PC-9 (cell line): ENCODE measurements at regions not wholly inside any gene's neighbourhood (a gene's known extent, or its start where the extent isn't known, plus 50 kb on each side); places are given as distances from the start of the nearest gene placed in this dataset.
"Not testable (repeated sequence)": the region's sequence is repeated elsewhere in the genome, so short reads cannot be mapped to it uniquely, and the experiment has no call there.

Experiments
- BruUV-seq: library from RNA; stranded (reverse); fragments of 400-500 nt; replicated peaks from 2 replicates; lab custom pipeline; 2021; lab: Mats Ljungman, UMichigan
- CTCF ChIA-PET: fragments of 300-600 bp; sonication (Branson Sonifier 250); formaldehyde crosslinking; loops from one replicate; lab custom pipeline; 2022; ENCODE audit warnings: antibody characterized with exemption; lab: Charles Lee
- POLR2A ChIA-PET: fragments of 300-600 bp; sonication (Branson Sonifier 250); formaldehyde crosslinking; loops from one replicate; lab custom pipeline; 2022; ENCODE audit warnings: antibody characterized with exemption; ENCODE audit not compliant: unreplicated experiment; lab: Charles Lee
- DNase-seq, 2 experiments: peaks; one replicate each; pipeline versions ENCODE4 v3.0.0 to v3.0.0-alpha.2; 2015 to 2022; ENCODE audit warnings: mixed read lengths in 1 of 2
- H2AFZ ChIP-seq: fragments of 200-600 bp; sonication (generic); 2 replicates; pipeline ENCODE4 v1.8.1; 2017; ENCODE audit warnings: antibody characterized with exemption
- H3F3A ChIP-seq: fragments of 200-600 bp; sonication (generic); 2 replicates; pipeline ENCODE4 v1.8.1; 2017; ENCODE audit warnings: antibody characterized with exemption, mild to moderate bottlenecking, low read depth; ENCODE audit not compliant: insufficient read depth
- H3K27ac ChIP-seq: fragments of 200-600 bp; sonication (generic); 2 replicates; pipeline ENCODE4 v1.6.1; 2016; ENCODE audit warnings: mixed run types
- H3K27me3 ChIP-seq: fragments of 200-600 bp; sonication (generic); 2 replicates; pipeline ENCODE4 v1.6.1; 2016; ENCODE audit warnings: low read depth, mixed run types; ENCODE audit not compliant: insufficient read depth
- H3K36me3 ChIP-seq: fragments of 200-600 bp; sonication (generic); 2 replicates; pipeline ENCODE4 v1.6.1; 2016; ENCODE audit warnings: low read depth, mixed run types
- H3K4me1 ChIP-seq: fragments of 200-600 bp; sonication (generic); replicated peaks from 2 replicates; pipeline ENCODE4 v1.6.1; 2016; ENCODE audit warnings: mixed run types; ENCODE audit not compliant: insufficient read depth
- H3K4me2 ChIP-seq: fragments of 200-600 bp; sonication (generic); 2 replicates; pipeline ENCODE4 v1.6.1; 2017; ENCODE audit warnings: mixed run types
- H3K4me3 ChIP-seq: fragments of 200-600 bp; sonication (generic); 2 replicates; pipeline ENCODE4 v1.6.1; 2016; ENCODE audit warnings: mixed run types
- H3K79me2 ChIP-seq: fragments of 200-600 bp; sonication (generic); 2 replicates; pipeline ENCODE4 v1.6.1; 2017; ENCODE audit warnings: low read depth, mixed run types
- H3K9me2 ChIP-seq: fragments of 200-600 bp; sonication (generic); 2 replicates; pipeline ENCODE4 v1.8.1; 2017; ENCODE audit warnings: mild to moderate bottlenecking; ENCODE audit not compliant: insufficient read depth
- H3K9me3 ChIP-seq: fragments of 200-600 bp; sonication (generic); 2 replicates; pipeline ENCODE4 v1.8.1; 2016; ENCODE audit warnings: low read depth; ENCODE audit not compliant: insufficient read depth
- H4K20me1 ChIP-seq: fragments of 200-600 bp; sonication (generic); 2 replicates; pipeline ENCODE4 v1.8.1; 2017; ENCODE audit not compliant: insufficient read depth
- CTCF ChIP-seq: fragments of 200-600 bp; sonication (generic); conservative IDR thresholded peaks from 2 replicates; pipeline ENCODE4 v1.6.1; 2017; ENCODE audit warnings: mixed run types, antibody characterized with exemption, mild to moderate bottlenecking, moderate library complexity
- EZH2 ChIP-seq: fragments of 200-600 bp; sonication (generic); IDR thresholded peaks from 2 replicates; pipeline ENCODE4 v1.8.0; 2017; ENCODE audit warnings: antibody characterized with exemption, low read depth
- intact Hi-C: fragments of 100-400 bp; cut with micrococcal nuclease; formaldehyde crosslinking; loops from one replicate; pipeline ENCODE4 v1.10.0; 2022; ENCODE audit not compliant: unreplicated experiment

GRCh38 chr10:57579926-57580325, 687.8 kb downstream of the IPMK start:
- no peak for DNase-seq
- no peaks in the 10 kb centered on the region for H3F3A ChIP-seq
- ChIA-PET POLR2A (no interaction called here), CTCF (interaction anchor here (0.9 kb wide), 1 partner anchor 77 kb away, joined by 11 read pairs; no protein-coding TSS in a partner anchor)
- H4K20me1 ChIP-seq: no peaks in the 10 kb centered on the region
- H3K27ac ChIP-seq: no peak overlapping the region
- no peaks in the 10 kb centered on the region for H3K27me3 ChIP-seq
- H2AFZ ChIP-seq: no peak overlapping the region
- no peaks in the 10 kb centered on the region for H3K4me1 ChIP-seq
- no TSS peak for BruUV-seq
- H3K4me3 ChIP-seq: no peak overlapping the region
- no peaks in the 10 kb centered on the region for H3K9me2 ChIP-seq
- intact Hi-C loops: loop anchor here (5.0 kb wide), 2 partner anchors 487 to 572 kb away; no protein-coding TSS in a partner anchor
- no peaks in the 10 kb centered on the region for H3K79me2 ChIP-seq
- TF ChIP-seq CTCF (peak; percentile 62), EZH2 (no peak)
- H3K36me3 ChIP-seq: no peaks in the 10 kb centered on the region
- no peaks in the 10 kb centered on the region for H3K9me3 ChIP-seq
- no peak overlapping the region for H3K4me2 ChIP-seq

GRCh38 chr10:57562211-57562610, 705.5 kb downstream of the IPMK start:
- no peak for DNase-seq
- TF ChIP-seq EZH2: no peak
- TF ChIP-seq CTCF: no peak
- intact Hi-C loops: no loop called here
- ChIA-PET POLR2A (no interaction called here), CTCF (no interaction called here)
- H3K36me3 ChIP-seq: no peaks in the 10 kb centered on the region
- no peaks in the 10 kb centered on the region for H3K9me2 ChIP-seq
- H3K4me2 ChIP-seq: no peak overlapping the region
- no peaks in the 10 kb centered on the region for H3K4me1 ChIP-seq
- H3K79me2 ChIP-seq: no peaks in the 10 kb centered on the region
- no peak overlapping the region for H3K27ac ChIP-seq
- H3F3A ChIP-seq: no peaks in the 10 kb centered on the region
- H2AFZ ChIP-seq: no peak overlapping the region
- no peak overlapping the region for H3K4me3 ChIP-seq
- no peaks in the 10 kb centered on the region for H3K9me3 ChIP-seq
- no peaks in the 10 kb centered on the region for H3K27me3 ChIP-seq
- BruUV-seq: no TSS peak
- no peaks in the 10 kb centered on the region for H4K20me1 ChIP-seq

DNA sequence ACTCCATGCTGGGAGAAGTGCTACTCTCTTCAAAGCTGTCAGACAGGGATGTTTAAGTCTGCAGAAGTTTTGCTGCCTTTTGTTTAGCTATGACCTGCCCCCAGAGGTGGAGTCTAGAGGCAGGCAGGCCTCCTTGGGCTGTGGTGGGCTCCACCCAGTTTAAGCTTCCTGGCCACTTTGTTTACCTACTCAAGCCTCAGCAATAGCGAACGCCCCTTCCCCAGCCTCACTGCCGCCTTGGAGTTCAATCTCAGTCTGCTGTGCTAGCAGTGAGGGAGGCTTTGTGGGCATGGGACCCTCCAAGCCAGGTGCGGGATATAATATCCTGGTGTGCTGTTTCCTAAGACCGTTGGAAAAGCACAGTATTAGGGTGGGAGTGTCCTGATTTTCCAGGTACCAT, 715.9 kb downstream of the IPMK start:
- CTCF ChIA-PET, POLR2A ChIA-PET, H3K79me2 ChIP-seq, H3K4me2 ChIP-seq, H4K20me1 ChIP-seq, H3K9me2 ChIP-seq, H3K27ac ChIP-seq, intact Hi-C loops, H3K9me3 ChIP-seq, DNase-seq, H3K36me3 ChIP-seq, H3K4me1 ChIP-seq, BruUV-seq, H2AFZ ChIP-seq, H3K4me3 ChIP-seq, H3K27me3 ChIP-seq, H3F3A ChIP-seq: not testable (repeated sequence)

DNA sequence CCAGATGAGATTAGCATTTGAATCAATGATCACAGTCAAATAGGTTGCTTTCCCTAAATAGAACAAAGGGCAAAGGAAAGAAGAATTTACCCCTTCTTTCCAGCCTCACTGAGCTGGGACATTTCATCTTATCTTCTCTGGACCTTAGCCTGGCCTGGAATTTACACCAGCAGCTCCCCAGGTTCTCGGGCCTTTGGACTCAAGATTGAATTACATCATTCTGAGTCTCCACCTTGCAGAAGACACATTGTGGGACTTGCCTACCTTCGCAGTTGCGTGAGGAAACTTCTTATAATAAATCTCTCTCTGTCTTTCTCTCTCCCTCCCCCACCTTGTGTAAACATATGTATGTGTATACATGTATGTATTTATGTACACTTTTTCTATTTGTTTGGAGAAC, 732.4 kb downstream of the IPMK start:
- ChIA-PET POLR2A (no interaction called here), CTCF (no interaction called here)
- BruUV-seq: no TSS peak

More for the DNA sequence above, 732.4 kb downstream of the IPMK start:
- Histone ChIP-seq H3K9me3 (no peaks in the 10 kb centered on the region), H4K20me1 (no peaks in the 10 kb centered on the region), H3K4me2 (no peak overlapping the region), H3K27ac (no peak overlapping the region), H2AFZ (no peak overlapping the region), H3K79me2 (no peaks in the 10 kb centered on the region), H3K27me3 (no peaks in the 10 kb centered on the region), H3F3A (no peaks in the 10 kb centered on the region), H3K4me3 (no peak overlapping the region), H3K4me1 (no peaks in the 10 kb centered on the region), H3K9me2 (no peaks in the 10 kb centered on the region), H3K36me3 (no peaks in the 10 kb centered on the region)
- intact Hi-C loops: no loop called here
- no peak for DNase-seq
- TF ChIP-seq CTCF (no peak), EZH2 (no peak)
